SU-DHL-6 (cell line): ENCODE measurements at regions not wholly inside any gene's neighbourhood (a gene's known extent, or its start where the extent isn't known, plus 50 kb on each side); places are given as distances from the start of the nearest gene placed in this dataset.

Experiments
- H2AFZ ChIP-seq: fragments of 200-600 bp; sonication (generic); 2 replicates; pipeline ENCODE4 v1.6.1; 2014; ENCODE audit warnings: low read depth, mild to moderate bottlenecking, moderate library complexity, mixed read lengths, antibody characterized with exemption, low read length; ENCODE audit not compliant: severe bottlenecking
- H3F3A ChIP-seq: fragments of 200-600 bp; shearing (Covaris generic); 2 replicates; pipeline ENCODE4 v1.6.0; 2016; ENCODE audit warnings: antibody characterized with exemption, mild to moderate bottlenecking; ENCODE audit not compliant: insufficient read depth
- H3K27ac ChIP-seq: fragments of 200-600 bp; sonication (generic); 2 replicates; pipeline ENCODE4 v1.5.1; 2016; ENCODE audit warnings: low read depth, mild to moderate bottlenecking, low read length, moderate library complexity, mixed read lengths
- H3K27me3 ChIP-seq: fragments of 200-600 bp; sonication (generic), shearing (Covaris generic); 2 replicates; pipeline ENCODE4 v1.6.0; 2014; ENCODE audit warnings: mild to moderate bottlenecking, low read length
- H3K36me3 ChIP-seq: fragments of 200-600 bp; sonication (generic); 2 replicates; pipeline ENCODE4 v1.6.1; 2014; ENCODE audit warnings: mild to moderate bottlenecking, low read length, mixed read lengths
- H3K4me2 ChIP-seq: fragments of 300-600, 200-600 bp; shearing (Covaris generic), sonication (generic); 2 replicates; pipeline ENCODE4 v1.6.0; 2014; ENCODE audit warnings: low read length, low read depth, mild to moderate bottlenecking; ENCODE audit not compliant: poor library complexity, severe bottlenecking
- H3K4me3 ChIP-seq: fragments of 200-600 bp; sonication (generic); 2 replicates; pipeline ENCODE4 v1.5.1; 2014; ENCODE audit warnings: antibody characterized with exemption, low read length, mild to moderate bottlenecking, mixed read lengths; ENCODE audit not compliant: insufficient read depth, poor library complexity, severe bottlenecking
- H3K79me2 ChIP-seq: fragments of 200-600 bp; sonication (generic); 2 replicates; pipeline ENCODE4 v1.6.1; 2014; ENCODE audit warnings: mild to moderate bottlenecking, low read length, moderate library complexity; ENCODE audit not compliant: insufficient read depth
- H3K9ac ChIP-seq: fragments of 200-600 bp; sonication (generic); 2 replicates; pipeline ENCODE4 v1.7.0; 2014; ENCODE audit warnings: mild to moderate bottlenecking, low read length
- H3K9me2 ChIP-seq: fragments of 200-600 bp; sonication (generic); replicated peaks from 2 replicates; pipeline ENCODE4 v1.6.1; 2014; ENCODE audit warnings: low read length; ENCODE audit not compliant: insufficient read depth
- H3K9me3 ChIP-seq: fragments of 200-600 bp; sonication (generic); 2 replicates; pipeline ENCODE4 v1.6.1; 2014; ENCODE audit warnings: low read length, mixed read lengths; ENCODE audit not compliant: insufficient read depth
- H4K20me1 ChIP-seq: fragments of 200-600 bp; sonication (generic); 2 replicates; pipeline ENCODE4 v1.6.1; 2014; ENCODE audit warnings: low read depth, mild to moderate bottlenecking, antibody characterized with exemption, low read length, moderate library complexity, mixed read lengths
- CTCF ChIP-seq: fragments of 200-600 bp; sonication (generic); IDR thresholded peaks from one replicate; pipeline ENCODE4 v1.5.1; 2017; ENCODE audit warnings: antibody characterized with exemption, mild to moderate bottlenecking, low read length, moderate library complexity; ENCODE audit not compliant: insufficient read depth, poor library complexity, severe bottlenecking
- EZH2phosphoT487 ChIP-seq: fragments of 200-600 bp; sonication (generic), shearing (Covaris generic); conservative IDR thresholded peaks from 2 replicates; pipeline ENCODE4 v1.6.1; 2018; ENCODE audit warnings: mild to moderate bottlenecking, antibody characterized with exemption, low read length, moderate library complexity, mixed read lengths

- no peak overlapping the region for H3K27ac ChIP-seq
- no peaks in the 10 kb centered on the region for H3F3A ChIP-seq
- H2AFZ ChIP-seq: no peak overlapping the region
- no peaks in the 10 kb centered on the region for H3K9me2 ChIP-seq
- TF ChIP-seq CTCF (no peak), EZH2phosphoT487 (no peak)
- no peaks in the 10 kb centered on the region for H3K79me2 ChIP-seq
- no peak overlapping the region for H3K9ac ChIP-seq
- H3K36me3 ChIP-seq: no peaks in the 10 kb centered on the region
- no peaks in the 10 kb centered on the region for H3K9me3 ChIP-seq
- H3K4me3 ChIP-seq: no peak overlapping the region
- H4K20me1 ChIP-seq: no peaks in the 10 kb centered on the region
- H3K27me3 ChIP-seq: no peaks in the 10 kb centered on the region
- no peak overlapping the region for H3K4me2 ChIP-seq
These were observed 84.3 kb upstream of the SKAP2 start for GRCh38 chr7:26948617-26949118.

GRCh38 chr7:26944501-26945358 is 80.3 kb upstream of the SKAP2 start:
- Histone ChIP-seq H3K27ac (no peak overlapping the region), H3K9me3 (no peaks in the 10 kb centered on the region), H2AFZ (no peak overlapping the region), H3K79me2 (no peaks in the 10 kb centered on the region), H3K9ac (no peak overlapping the region), H3K4me2 (no peak overlapping the region), H3K4me3 (no peak overlapping the region), H3K9me2 (no peaks in the 10 kb centered on the region), H3F3A (no peaks in the 10 kb centered on the region), H4K20me1 (no peaks in the 10 kb centered on the region), H3K36me3 (no peaks in the 10 kb centered on the region), H3K27me3 (no peaks in the 10 kb centered on the region)
- TF ChIP-seq CTCF (no peak), EZH2phosphoT487 (no peak)

GRCh38 chr7:26937939-26938623 is 73.7 kb upstream of the SKAP2 start:
- H3K9me2 ChIP-seq: no peaks in the 10 kb centered on the region
- H3K4me3 ChIP-seq: no peak overlapping the region
- TF ChIP-seq CTCF (no peak), EZH2phosphoT487 (no peak)
- H4K20me1 ChIP-seq: no peaks in the 10 kb centered on the region
- no peaks in the 10 kb centered on the region for H3K27me3 ChIP-seq
- H3K79me2 ChIP-seq: no peaks in the 10 kb centered on the region
- no peak overlapping the region for H3K9ac ChIP-seq
- no peak overlapping the region for H2AFZ ChIP-seq
- no peak overlapping the region for H3K4me2 ChIP-seq
- no peaks in the 10 kb centered on the region for H3K9me3 ChIP-seq
- H3F3A ChIP-seq: no peaks in the 10 kb centered on the region
- no peak overlapping the region for H3K27ac ChIP-seq
- no peaks in the 10 kb centered on the region for H3K36me3 ChIP-seq
